ENCODE measurements at regions not wholly inside any gene's neighbourhood (a gene's known extent, or its start where the extent isn't known, plus 50 kb on each side); places are given as distances from the start of the nearest gene placed in this dataset.
"Not testable (repeated sequence)": the region's sequence is repeated elsewhere in the genome, so short reads cannot be mapped to it uniquely, and the experiment has no call there.

- no peaks in the 10 kb centered on the region for H3K36me3 ChIP-seq (ENCODE audit: control insufficient read depth, insufficient read depth, low read length)
- H3K4me1 ChIP-seq (ENCODE audit: control insufficient read depth, insufficient read depth, low read length, poor library complexity, severe bottlenecking) = no peaks in the 10 kb centered on the region
- no peaks in the 10 kb centered on the region for H3K9me3 ChIP-seq (ENCODE audit: control insufficient read depth, low read length)
Observed at GRCh38 chr22:48720662-48721394, 1106.8 kb downstream of the BRD1 start.

GRCh38 chr22:48719978-48720661 is 1107.6 kb downstream of the BRD1 start:
- Histone ChIP-seq H3K9me3 (ENCODE audit: control insufficient read depth, low read length) (no peaks in the 10 kb centered on the region), H3K4me1 (ENCODE audit: control insufficient read depth, insufficient read depth, low read length, poor library complexity, severe bottlenecking) (no peaks in the 10 kb centered on the region), H3K36me3 (ENCODE audit: control insufficient read depth, insufficient read depth, low read length) (no peaks in the 10 kb centered on the region), H3K27ac (ENCODE audit: insufficient read depth, low read length, poor library complexity, severe bottlenecking) (no peak overlapping the region), H3K27me3 (replicated peaks; ENCODE audit: control insufficient read depth, insufficient read depth, low read length, poor library complexity, severe bottlenecking) (no peaks in the 10 kb centered on the region), H3K4me3 (ENCODE audit: insufficient read depth, low read depth, low read length, poor library complexity, severe bottlenecking) (no peak overlapping the region)
- DNase-seq = no peak

More at GRCh38 chr22:48720662-48721394, 1106.8 kb downstream of the BRD1 start:
- no peak for DNase-seq
- no peak overlapping the region for H3K27ac ChIP-seq (ENCODE audit: insufficient read depth, low read length, poor library complexity, severe bottlenecking)
- no peaks in the 10 kb centered on the region for H3K27me3 ChIP-seq (replicated peaks; ENCODE audit: control insufficient read depth, insufficient read depth, low read length, poor library complexity, severe bottlenecking)
- H3K4me3 ChIP-seq (ENCODE audit: insufficient read depth, low read depth, low read length, poor library complexity, severe bottlenecking) = no peak overlapping the region

- no peak overlapping the region for H3K27ac ChIP-seq (ENCODE audit: insufficient read depth, low read length, poor library complexity, severe bottlenecking)
- H3K4me1 ChIP-seq (ENCODE audit: control insufficient read depth, insufficient read depth, low read length, poor library complexity, severe bottlenecking) = no peaks in the 10 kb centered on the region
- DNase-seq = no peak
- no peaks in the 10 kb centered on the region for H3K27me3 ChIP-seq (replicated peaks; ENCODE audit: control insufficient read depth, insufficient read depth, low read length, poor library complexity, severe bottlenecking)
- no peaks in the 10 kb centered on the region for H3K9me3 ChIP-seq (ENCODE audit: control insufficient read depth, low read length)
- no peak overlapping the region for H3K4me3 ChIP-seq (ENCODE audit: insufficient read depth, low read depth, low read length, poor library complexity, severe bottlenecking)
- no peaks in the 10 kb centered on the region for H3K36me3 ChIP-seq (ENCODE audit: control insufficient read depth, insufficient read depth, low read length)
Observed at GRCh38 chr22:48718818-48719500, 1108.7 kb downstream of the BRD1 start.

- no peaks in the 10 kb centered on the region for H3K36me3 ChIP-seq (ENCODE audit: control insufficient read depth, insufficient read depth, low read length)
- H3K9me3 ChIP-seq (ENCODE audit: control insufficient read depth, low read length) = no peaks in the 10 kb centered on the region
- no peak overlapping the region for H3K4me3 ChIP-seq (ENCODE audit: insufficient read depth, low read depth, low read length, poor library complexity, severe bottlenecking)
- H3K27me3 ChIP-seq (replicated peaks; ENCODE audit: control insufficient read depth, insufficient read depth, low read length, poor library complexity, severe bottlenecking) = no peaks in the 10 kb centered on the region
- H3K4me1 ChIP-seq (ENCODE audit: control insufficient read depth, insufficient read depth, low read length, poor library complexity, severe bottlenecking) = no peaks in the 10 kb centered on the region
- DNase-seq = no peak
- no peak overlapping the region for H3K27ac ChIP-seq (ENCODE audit: insufficient read depth, low read length, poor library complexity, severe bottlenecking)
Observed at GRCh38 chr22:48717883-48718817, 1109.5 kb downstream of the BRD1 start.

- no peak overlapping the region for H3K4me3 ChIP-seq (ENCODE audit: insufficient read depth, low read depth, low read length, poor library complexity, severe bottlenecking)
- H3K27ac ChIP-seq (ENCODE audit: insufficient read depth, low read length, poor library complexity, severe bottlenecking) = no peak overlapping the region
- no peaks in the 10 kb centered on the region for H3K27me3 ChIP-seq (replicated peaks; ENCODE audit: control insufficient read depth, insufficient read depth, low read length, poor library complexity, severe bottlenecking)
- H3K9me3 ChIP-seq (ENCODE audit: control insufficient read depth, low read length) = no peaks in the 10 kb centered on the region
- H3K36me3 ChIP-seq (ENCODE audit: control insufficient read depth, insufficient read depth, low read length) = no peaks in the 10 kb centered on the region
- no peaks in the 10 kb centered on the region for H3K4me1 ChIP-seq (ENCODE audit: control insufficient read depth, insufficient read depth, low read length, poor library complexity, severe bottlenecking)
- DNase-seq = no peak
Observed at GRCh38 chr22:48717076-48717810, 1110.4 kb downstream of the BRD1 start.

GRCh38 chr22:48716154-48716553 is 1111.5 kb downstream of the BRD1 start:
- not testable (repeated sequence) for H3K9me3 ChIP-seq (ENCODE audit: control insufficient read depth, low read length); H3K27me3 ChIP-seq (replicated peaks; ENCODE audit: control insufficient read depth, insufficient read depth, low read length, poor library complexity, severe bottlenecking); DNase-seq; H3K4me3 ChIP-seq (ENCODE audit: insufficient read depth, low read depth, low read length, poor library complexity, severe bottlenecking); H3K4me1 ChIP-seq (ENCODE audit: control insufficient read depth, insufficient read depth, low read length, poor library complexity, severe bottlenecking); H3K27ac ChIP-seq (ENCODE audit: insufficient read depth, low read length, poor library complexity, severe bottlenecking); H3K36me3 ChIP-seq (ENCODE audit: control insufficient read depth, insufficient read depth, low read length)

- no peaks in the 10 kb centered on the region for H3K9me3 ChIP-seq (ENCODE audit: control insufficient read depth, low read length)
- H3K4me3 ChIP-seq (ENCODE audit: insufficient read depth, low read depth, low read length, poor library complexity, severe bottlenecking) = no peak overlapping the region
- no peak for DNase-seq
- H3K36me3 ChIP-seq (ENCODE audit: control insufficient read depth, insufficient read depth, low read length) = no peaks in the 10 kb centered on the region
- H3K27ac ChIP-seq (ENCODE audit: insufficient read depth, low read length, poor library complexity, severe bottlenecking) = no peak overlapping the region
- H3K27me3 ChIP-seq (replicated peaks; ENCODE audit: control insufficient read depth, insufficient read depth, low read length, poor library complexity, severe bottlenecking) = no peaks in the 10 kb centered on the region
- H3K4me1 ChIP-seq (ENCODE audit: control insufficient read depth, insufficient read depth, low read length, poor library complexity, severe bottlenecking) = no peaks in the 10 kb centered on the region
Observed at GRCh38 chr22:48715511-48715910, 1112.2 kb downstream of the BRD1 start.

GRCh38 chr22:48714231-48714630 is 1113.4 kb downstream of the BRD1 start:
- DNase-seq = no peak
- no peaks in the 10 kb centered on the region for H3K27me3 ChIP-seq (replicated peaks; ENCODE audit: control insufficient read depth, insufficient read depth, low read length, poor library complexity, severe bottlenecking)
- no peaks in the 10 kb centered on the region for H3K36me3 ChIP-seq (ENCODE audit: control insufficient read depth, insufficient read depth, low read length)
- H3K4me1 ChIP-seq (ENCODE audit: control insufficient read depth, insufficient read depth, low read length, poor library complexity, severe bottlenecking) = no peaks in the 10 kb centered on the region
- no peak overlapping the region for H3K27ac ChIP-seq (ENCODE audit: insufficient read depth, low read length, poor library complexity, severe bottlenecking)
- no peaks in the 10 kb centered on the region for H3K9me3 ChIP-seq (ENCODE audit: control insufficient read depth, low read length)
- H3K4me3 ChIP-seq (ENCODE audit: insufficient read depth, low read depth, low read length, poor library complexity, severe bottlenecking) = no peak overlapping the region
